ENCODE measurements at regions not wholly inside any gene's neighbourhood (a gene's known extent, or its start where the extent isn't known, plus 50 kb on each side); places are given as distances from the start of the nearest gene placed in this dataset.
"Not testable (repeated sequence)": the region's sequence is repeated elsewhere in the genome, so short reads cannot be mapped to it uniquely, and the experiment has no call there.

- TF ChIP-seq CTCF (IDR thresholded peaks at IDR 0.05; ENCODE audit: low read depth, low read length, poor library complexity, severe bottlenecking); EZH2phosphoT487 (IDR thresholded peaks at IDR 0.05; ENCODE audit: borderline replicate concordance, low read length): not testable (repeated sequence)
These were observed 127.9 kb upstream of the ZNF217 start for GRCh38 chr20:53721445-53721963.

Measured in DOHH2 (cell line).